HG02938 (cell line): ENCODE measurements at regions not wholly inside any gene's neighbourhood (a gene's known extent, or its start where the extent isn't known, plus 50 kb on each side); places are given as distances from the start of the nearest gene placed in this dataset.

ENCODE experiments used
- ATAC-seq: cut with Tn5 transposase; IDR thresholded peaks from one replicate; pipeline ENCODE4 v1.9.1; 2021; ENCODE audit warnings: mild to moderate bottlenecking, moderate library complexity; ENCODE audit not compliant: unreplicated experiment

DNA sequence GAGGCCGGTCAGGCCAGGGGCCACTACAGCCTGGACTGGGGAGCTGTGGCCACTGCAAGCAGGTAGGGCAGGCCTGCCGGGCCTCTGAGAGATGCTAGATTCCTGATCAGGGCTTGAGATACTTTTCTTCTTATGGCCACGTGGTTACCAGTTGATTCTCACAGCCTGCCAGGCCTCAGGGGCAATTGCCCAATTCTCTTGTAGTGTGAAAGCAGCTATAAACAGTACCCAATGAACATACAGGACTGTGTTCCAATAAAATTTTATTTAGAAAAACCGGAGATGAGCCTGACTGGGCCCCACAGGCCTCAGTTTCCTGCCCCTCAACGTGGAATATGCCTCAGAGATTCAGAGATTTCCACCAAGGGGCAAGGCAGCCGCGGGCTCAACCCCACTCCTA, 475.2 kb downstream of the TCERG1L start:
- no peak for ATAC-seq

DNA sequence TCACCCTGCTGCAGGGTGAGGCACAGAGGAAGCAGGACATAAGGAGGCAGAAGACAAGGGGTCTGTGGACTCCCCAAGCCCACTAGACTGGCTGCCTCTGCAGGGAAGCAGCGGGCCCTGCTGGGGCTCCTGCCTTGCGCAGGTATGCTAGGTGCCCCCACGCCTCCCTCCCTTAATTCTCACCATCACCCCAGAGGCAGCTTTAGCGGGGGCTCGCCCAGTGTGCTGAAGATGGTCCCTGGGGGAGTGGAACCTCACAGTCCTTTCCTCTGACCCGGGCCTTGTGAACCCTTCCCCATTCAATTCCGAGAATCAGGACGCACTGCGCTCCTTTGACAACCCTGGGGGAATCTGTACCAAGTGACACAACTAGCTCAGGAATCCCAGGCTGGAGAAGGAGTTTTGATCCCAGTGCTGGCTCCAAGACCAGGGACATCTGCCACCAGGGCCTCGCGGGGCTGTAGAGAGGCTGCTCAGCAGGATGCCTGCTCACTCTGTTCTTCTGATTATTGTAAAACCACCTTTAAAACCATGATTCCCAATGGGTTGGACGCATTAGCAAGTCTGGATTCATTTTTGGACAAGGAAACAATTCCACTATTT, 468.4 kb downstream of the TCERG1L start:
- no peak for ATAC-seq

DNA sequence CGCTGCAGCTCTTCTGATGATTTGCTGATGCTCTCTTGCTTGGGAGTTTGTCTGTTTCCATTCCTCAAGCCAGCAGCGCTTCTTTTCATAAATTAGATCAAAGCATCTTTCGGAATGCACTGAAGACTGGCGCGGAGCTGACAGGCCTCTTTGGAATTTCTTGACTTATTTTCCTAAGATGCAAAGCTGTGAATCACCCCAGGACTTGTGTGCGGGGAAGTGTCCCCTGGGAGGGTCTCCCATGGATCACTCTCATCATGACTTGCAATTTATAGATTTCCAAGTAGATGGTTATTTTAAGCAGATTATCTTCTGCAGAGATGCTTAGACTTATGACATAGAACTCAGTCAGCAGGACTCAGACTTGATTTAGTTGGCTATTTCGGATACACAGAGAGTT, 467.2 kb downstream of the TCERG1L start:
- no peak for ATAC-seq

DNA sequence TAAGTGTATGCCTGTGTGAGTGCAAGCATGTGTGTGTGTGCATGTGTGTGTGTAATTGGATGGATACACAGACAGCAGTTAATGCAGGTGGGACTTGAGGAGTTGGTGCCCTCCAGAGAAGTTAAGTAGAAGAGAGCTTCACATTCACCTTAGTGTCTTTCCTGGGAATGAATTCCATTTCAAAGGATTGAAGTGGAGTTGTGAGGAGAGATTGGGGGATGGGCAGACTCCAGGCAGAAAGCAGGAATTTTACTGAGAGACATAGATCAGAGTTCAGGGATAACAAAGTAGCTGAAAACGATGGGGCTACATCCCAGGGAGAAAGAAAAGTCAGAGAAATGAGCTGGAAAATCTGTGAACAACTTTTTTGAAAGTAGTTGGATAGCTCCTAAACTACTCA, 464.4 kb downstream of the TCERG1L start:
- ATAC-seq, result no peak

DNA sequence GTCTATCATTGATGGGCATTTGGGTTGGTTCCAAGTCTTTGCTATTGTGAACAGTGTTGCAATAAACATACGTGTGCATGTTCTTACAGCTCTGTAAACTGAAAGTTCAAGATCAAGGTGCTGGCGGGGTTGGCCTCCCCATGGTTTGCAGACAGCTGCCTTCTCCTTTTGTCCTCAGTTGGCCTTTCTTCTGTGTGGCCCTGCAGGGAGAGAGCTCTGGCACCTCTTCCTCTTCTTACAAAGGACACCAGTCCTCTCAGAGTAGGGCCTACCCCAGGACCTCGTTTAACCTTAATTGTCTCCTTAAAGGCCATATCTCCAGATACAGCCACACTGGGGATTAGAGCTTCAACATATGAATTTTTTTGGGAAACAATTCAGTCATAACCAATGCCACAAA, 462.7 kb downstream of the TCERG1L start:
- ATAC-seq, result no peak

DNA sequence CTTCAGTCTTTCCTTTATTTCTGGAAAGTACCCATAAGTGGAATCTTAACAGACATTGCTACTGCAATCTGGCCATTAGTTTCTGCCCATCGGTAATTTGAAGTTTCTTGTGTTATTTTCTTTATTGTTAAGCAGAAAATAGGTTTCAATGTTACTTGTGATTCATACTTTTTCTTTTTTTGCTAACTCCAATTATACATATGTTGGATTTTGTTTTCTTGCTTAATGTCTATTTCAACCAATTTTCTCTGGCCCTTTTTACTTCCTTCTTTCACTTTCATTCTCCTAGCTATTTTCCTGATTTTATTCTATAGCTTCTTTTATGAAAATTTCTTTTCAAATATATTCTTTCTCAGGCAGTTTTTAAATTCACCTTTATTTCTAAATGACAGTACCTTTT, 457.4 kb downstream of the TCERG1L start:
- ATAC-seq, result no peak

DNA sequence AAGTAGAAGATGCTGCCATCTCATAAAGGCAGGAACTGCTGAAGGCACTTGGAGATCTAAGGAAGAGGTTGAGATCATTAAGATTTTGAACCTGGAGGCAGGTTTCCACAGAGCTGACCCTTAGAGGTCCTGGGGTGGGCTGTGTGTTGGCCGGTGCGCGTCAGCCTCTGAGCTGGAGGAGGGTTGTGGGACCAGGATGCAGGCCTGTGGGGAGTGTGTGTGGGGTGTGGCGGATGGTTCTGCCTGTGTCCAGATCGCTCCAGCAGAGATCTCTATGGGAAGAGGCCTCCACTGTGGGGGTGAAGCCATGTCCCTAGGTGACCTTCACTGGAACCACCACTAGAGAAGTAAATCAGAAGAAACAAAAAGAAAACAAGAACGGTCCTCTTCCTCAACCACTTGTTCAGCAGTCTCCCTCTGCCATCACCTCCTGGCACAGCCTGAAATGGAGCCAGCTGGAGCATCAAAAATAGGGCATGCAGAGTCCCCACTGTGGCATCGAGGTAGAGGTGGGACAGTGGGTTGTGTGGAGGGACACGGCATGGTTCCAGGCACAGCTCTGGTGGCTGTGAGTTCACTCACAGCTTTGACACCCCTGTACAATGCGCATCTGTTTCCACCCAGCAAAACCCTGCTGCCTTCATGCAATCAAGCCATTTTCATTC, 453.8 kb downstream of the TCERG1L start:
- ATAC-seq, result no peak

DNA sequence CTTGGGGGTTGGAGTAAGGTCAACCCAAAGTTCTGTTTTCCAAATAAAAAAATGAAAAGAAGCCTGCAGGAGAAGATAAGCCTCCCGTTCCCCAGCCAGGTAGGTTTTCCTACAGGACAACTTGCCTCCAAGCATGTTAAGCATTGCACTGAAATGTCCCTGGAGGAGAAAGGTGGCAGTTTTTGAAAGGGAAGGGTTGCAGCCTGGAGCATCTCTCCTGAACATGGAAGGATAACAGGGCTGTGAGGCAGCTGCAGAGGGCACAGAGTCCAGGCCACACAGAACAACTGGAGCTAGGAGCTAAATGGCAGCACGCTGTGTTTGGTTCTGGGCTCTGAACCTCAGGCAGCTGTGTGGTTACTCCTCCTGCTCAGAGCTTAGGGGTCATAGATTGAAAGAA, 452.9 kb downstream of the TCERG1L start:
- no peak for ATAC-seq

DNA sequence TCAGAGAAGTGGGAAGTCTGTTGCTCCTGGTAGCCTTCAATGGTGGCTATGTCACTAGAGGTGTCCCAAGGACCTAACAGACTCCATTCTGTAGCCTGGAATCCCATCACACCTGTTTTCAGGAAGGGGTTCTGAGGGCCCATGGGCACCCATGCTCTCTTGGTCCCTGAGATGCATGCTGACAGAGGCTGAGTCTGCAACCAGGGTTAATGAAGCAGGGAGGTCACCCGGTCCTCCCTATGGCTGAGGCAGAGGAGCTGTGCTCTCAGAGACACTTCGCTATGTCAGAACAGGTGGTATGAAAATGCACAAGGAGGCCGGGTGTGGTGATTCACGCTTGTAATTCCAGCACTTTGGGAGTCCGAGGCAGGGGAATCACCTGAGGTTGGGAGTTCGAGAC, 452.1 kb downstream of the TCERG1L start:
- no peak for ATAC-seq

DNA sequence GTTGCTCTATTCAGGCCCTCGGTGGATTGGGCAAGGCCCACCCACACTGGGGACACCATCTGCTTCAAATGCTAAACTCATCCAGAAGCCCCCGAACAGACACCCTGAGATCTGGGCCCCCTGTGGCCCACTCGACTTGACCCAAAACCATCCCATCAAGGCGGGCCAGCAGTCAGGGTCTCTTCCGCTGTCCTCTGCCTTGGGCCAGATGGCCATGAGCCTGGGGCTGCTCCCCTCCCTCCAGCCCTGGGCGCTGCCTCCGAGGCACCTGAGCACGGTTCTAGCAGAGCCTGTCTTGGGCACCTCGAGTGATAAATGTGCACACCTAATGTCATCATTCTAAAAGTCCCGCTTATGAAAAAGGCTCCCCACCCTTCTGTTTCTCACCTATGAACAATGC, 449.4 kb downstream of the TCERG1L start:
- ATAC-seq, result no peak

DNA sequence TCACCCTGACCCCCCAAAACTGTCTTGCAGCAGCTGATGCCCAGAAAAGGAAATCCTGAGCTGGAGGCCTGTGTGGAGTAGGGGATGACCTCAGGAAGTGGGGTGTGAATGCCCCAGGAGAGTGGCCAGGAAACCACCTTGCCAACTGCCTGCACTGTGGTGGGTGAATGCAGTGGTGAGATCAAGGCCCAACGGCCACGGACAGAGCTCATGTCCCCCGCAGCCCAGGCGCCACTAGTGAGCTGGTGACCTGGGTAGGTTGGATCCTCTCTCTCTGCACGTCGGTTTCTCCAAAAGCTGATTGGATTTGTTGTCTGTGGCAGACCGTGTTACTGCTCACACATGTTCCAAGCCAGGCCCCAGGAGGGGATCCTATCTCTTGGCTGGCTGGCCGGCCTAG, 448.9 kb downstream of the TCERG1L start:
- no peak for ATAC-seq

DNA sequence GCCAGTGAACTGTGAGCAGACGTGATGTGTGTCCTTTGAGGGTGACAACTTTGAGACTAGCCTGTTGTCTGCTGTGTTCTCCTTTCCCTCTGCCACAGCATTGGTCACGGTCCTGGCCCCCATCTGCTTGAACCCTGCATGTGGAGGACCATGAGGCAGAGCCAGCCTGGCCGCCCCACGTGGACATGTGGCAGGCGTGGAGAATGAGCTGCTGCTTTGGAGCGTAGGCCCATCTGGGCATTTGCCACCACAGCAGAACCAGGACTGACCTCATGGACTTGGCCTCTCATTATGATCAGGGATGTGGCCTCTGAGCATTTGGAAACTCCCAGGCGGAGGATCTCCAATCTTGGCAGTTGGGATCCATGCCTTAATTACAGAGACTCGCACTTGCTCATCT, 448.5 kb downstream of the TCERG1L start:
- ATAC-seq, result no peak

DNA sequence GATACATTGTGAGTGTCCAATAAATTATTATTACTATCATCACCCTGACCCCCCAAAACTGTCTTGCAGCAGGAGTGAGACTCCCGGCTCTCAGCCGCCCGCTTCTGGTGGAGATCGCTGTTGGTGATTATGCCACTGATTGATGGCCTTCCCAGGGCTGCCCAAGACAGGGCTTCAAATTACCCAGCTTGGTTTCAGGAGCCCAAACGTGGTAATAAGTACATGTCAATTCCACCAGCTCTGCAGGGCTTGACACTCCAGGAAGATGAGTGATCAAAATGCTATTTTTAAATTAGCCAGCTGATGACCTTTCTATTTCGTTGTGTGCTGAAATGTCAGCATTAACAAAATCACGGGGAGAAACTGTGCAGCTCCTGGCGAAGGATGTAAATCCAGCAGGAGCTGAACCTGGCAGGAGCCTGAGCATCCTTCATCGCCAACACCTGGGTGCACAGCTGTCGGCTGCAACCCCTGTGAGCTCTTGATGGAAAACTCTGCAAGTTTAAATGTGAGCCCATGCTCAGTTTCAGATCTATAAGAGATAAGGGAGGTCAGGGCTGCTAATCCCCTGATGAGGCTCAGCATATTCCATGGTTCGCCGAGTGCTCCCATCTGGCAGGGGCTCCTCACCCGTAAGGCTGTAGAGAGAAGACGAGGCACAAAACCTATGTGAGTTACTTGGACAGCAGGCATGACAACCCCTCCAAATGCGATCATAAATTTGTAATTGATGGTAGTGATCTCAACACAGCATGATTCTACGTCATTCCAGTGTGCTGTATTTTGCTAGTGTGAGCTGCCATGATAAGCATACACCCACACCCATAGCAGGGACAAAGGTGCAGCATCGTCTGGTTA, 446.3 kb downstream of the TCERG1L start:
- ATAC-seq, result no peak

DNA sequence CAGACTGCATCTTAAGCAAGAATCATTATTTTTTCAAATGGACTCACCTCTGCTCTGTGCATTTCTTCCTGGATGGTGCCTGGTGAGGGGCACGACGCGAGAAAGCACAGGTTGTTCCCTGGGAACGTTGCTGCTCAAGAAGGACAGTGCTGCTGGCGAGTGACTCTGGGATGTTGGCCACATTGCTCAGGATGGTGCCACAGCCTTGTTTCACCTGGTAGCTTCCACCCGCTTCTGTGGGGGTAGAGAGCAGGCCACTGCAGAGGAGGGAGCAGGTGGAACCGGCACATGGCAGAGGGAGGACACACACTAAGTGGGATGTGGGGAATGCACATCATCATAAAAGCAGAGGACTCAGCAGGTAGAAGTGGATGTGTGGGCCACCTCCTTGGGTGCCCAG, 444.7 kb downstream of the TCERG1L start:
- no peak for ATAC-seq

DNA sequence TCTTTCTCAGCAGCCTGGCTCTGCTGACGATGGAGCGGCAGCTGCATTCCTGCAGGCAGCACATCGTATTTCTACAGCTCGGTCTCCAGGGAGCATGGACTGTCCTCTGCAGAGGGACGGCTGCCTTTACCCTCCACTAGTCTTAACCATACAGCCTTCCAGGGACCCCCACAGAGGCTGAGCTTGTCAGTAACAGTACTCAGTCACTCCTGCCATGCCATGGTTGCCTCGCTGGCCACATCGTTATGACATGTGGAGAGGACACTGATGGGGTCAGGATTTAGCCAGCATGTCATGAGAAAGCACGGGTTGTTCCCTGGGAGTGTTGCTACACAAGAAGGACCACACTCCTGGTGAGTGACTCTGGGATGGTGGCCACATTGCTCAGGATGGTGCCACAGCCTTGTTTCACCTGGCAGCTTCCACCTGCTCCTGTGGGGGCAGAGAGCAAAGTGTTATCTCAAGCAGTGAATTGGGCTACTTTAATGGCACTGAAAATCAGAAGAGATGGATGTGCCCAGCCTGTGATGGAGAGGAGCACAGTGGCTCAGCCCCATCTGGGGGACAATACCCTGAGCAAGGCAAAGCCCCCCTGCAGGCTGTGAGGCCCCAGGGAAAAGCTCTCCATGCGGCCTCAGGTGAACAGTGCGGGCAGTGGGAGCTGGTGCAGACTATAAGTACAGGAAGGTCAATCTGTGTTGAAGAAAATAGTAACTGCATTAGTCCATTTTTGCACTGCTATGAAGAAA, 443.9 kb downstream of the TCERG1L start:
- no peak for ATAC-seq

DNA sequence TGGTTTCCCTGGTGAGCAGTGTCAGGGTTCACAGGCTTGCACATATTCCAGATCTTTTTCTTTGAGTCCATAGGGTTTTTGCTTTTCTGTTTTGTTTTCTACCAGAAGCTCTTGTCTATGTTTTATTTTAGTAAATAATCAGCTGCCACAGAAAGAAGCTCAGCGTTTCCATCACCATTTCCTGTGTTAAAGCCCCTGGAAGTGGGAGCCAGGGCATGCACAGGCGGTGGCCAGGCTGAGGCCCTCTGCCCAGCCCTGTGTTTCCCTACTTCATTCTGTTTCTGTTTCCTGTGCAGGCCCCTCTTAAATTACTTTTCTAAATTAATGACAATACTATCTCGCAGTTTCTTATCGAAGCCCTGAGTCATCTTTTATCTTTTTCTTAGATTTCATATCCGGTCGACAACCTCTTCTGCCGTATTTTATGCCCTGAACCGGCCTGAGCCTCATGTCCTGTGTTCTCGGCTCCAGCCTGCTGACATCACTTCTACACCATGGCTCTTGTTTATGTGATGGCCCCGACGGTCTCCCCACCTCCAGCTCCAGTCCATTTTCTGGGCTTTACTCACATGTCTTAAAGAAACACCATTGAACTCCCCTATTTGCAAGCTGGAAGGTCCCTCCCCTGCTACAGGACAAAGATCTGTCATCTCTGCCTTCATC, 442.2 kb downstream of the TCERG1L start:
- no peak for ATAC-seq

DNA sequence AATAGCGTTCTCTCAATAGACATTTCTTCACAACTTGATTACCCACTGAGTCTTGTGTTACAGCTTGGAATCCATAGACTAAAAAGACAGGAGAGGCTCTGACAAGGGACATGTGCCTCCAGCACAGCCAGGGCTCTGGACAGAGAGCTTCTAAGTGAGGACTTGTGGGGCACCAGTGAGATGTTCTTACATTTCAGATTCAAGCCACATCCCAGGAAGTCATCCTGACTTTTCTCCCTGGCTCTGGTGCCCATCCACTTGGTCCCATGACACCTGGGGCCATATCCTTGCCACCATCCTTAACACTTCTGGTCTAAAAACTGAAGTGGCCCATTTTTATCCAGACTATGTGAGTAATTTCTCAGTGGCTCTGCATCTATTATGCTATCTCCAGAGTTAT, 440.1 kb downstream of the TCERG1L start:
- no peak for ATAC-seq

DNA sequence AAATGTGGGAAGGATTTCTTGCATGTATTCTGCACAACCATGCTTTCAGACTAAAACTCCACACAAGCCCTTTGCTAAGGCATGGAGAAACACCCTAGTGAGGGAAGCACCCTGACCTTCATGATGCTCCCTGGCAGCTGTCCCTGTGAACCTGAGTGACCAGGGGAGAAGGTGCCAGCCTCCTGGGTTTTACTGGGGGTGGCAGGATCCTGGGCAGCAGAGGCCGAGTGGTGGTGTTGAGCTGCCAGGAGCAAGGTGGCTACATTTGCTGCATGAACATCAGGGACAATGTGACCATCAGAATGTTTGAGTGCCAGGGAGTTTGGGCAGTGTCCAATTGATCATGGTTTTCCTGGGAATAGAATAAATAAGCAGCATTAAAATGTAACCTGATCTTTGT, 437.9 kb downstream of the TCERG1L start:
- ATAC-seq, result no peak

DNA sequence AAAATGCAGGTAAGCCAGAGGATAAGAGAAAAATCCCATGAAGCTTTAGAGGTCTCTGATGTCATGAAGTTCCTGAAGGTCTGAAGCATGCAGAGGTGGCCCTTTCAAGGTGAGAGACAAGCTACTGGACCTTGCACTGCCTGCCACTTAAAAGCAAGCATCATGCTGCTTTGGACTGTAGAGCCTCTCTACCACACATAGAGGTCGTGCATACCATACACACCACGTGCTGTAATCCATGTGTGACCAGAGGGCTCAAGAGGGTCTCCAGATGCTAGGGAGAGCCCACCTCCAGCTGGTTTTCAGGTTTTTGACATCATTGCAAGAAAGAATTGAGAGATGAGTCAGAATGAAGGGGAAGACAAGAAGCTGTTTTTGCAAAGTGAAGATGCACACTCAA, 436.4 kb downstream of the TCERG1L start:
- ATAC-seq, result no peak

DNA sequence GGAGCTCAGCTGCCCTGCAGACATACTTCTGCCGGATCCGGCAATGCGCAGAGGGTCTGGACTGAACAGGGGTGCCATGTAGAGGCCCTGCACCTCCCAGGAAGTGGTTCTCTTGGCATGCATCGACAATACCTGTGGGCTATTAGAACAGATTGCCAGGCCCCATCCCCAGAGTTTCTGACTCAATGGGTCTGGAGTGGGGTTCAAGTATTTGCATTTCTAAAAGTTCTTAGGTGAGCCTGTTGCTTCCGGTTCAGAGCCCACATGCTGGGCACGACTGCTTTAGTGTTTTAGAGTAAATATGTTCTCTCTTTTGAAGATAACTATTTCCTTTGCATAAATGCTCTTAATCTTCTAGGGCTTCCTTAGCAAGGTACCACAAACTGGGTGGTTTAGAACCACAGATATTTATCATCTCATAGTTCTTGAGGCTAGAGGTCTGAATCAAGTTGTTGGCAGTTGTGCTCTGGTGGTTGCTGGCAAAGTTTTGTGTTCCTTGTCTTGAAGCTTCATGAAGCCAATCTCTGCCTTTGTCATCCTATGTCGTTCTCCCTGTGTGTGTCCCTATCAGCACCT, 435.5 kb downstream of the TCERG1L start:
- ATAC-seq, result no peak

DNA sequence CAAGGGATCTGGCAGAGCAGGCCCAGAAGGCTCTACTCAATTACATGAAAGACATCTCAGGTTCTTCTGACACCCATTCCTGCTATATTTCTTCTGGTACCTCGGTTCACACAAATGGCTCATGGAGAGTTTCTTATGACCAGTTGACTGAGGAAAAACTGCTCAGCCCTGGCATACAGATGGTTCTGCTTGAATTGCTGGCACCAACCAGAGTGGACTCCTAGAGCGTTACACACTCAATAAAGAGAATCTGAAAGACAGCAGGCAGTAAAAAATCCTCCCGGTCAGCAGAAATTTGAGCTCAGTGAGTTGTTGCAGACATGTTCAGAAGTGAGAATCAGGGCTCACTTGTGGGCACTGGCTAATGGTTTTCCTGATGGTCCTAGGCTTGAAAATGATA, 434.4 kb downstream of the TCERG1L start:
- no peak for ATAC-seq
